ENCODE measurements at regions not wholly inside any gene's neighbourhood (a gene's known extent, or its start where the extent isn't known, plus 50 kb on each side); places are given as distances from the start of the nearest gene placed in this dataset.
"Not testable (repeated sequence)": the region's sequence is repeated elsewhere in the genome, so short reads cannot be mapped to it uniquely, and the experiment has no call there.

GRCh38 chr13:67474115-67474514, 244.0 kb upstream of the PCDH9 start:
- no peak overlapping the region for H3K4me3 ChIP-seq (ENCODE audit: low read length)
- no peaks in the 10 kb centered on the region for H3K36me3 ChIP-seq (ENCODE audit: control insufficient read depth, insufficient read depth, low read length, severe bottlenecking)
- no peaks in the 10 kb centered on the region for H3K9me3 ChIP-seq (ENCODE audit: control insufficient read depth, low read length)
- no peaks in the 10 kb centered on the region for H3K4me1 ChIP-seq (ENCODE audit: control insufficient read depth, insufficient read depth, low read length)
- no peak overlapping the region for H3K9ac ChIP-seq (ENCODE audit: low read length)
- no peaks in the 10 kb centered on the region for H3K27me3 ChIP-seq (replicated peaks; ENCODE audit: control insufficient read depth, insufficient read depth, low read length)
- DNase-seq (ENCODE audit: low read depth), result no peak

DNA sequence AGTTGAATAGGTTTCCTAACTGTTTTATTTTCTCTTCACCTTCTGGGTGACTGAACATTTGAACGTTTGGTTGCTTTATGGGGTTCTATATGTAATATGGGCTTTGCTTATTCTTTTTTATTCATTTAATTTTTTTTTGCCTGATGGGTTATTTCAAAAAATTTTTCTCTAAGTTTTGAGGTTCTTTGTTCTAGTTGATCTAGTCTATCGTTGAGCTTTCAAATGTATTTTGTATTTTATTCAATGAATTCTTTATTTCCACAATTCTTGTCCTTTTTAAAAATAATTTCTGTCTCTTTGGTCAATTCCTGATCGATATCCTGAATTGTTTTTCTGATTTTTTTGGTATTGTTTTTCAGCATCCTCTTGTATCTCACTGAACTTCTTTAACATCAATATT, 239.5 kb upstream of the PCDH9 start:
- no peaks in the 10 kb centered on the region for H3K9me3 ChIP-seq (ENCODE audit: control insufficient read depth, low read length)
- no peaks in the 10 kb centered on the region for H3K27me3 ChIP-seq (replicated peaks; ENCODE audit: control insufficient read depth, insufficient read depth, low read length)
- no peak overlapping the region for H3K9ac ChIP-seq (ENCODE audit: low read length)
- no peak for DNase-seq (ENCODE audit: low read depth)
- no peaks in the 10 kb centered on the region for H3K36me3 ChIP-seq (ENCODE audit: control insufficient read depth, insufficient read depth, low read length, severe bottlenecking)
- H3K4me1 ChIP-seq (ENCODE audit: control insufficient read depth, insufficient read depth, low read length), result peaks cover 3% of the 10 kb centered on the region
- no peak overlapping the region for H3K4me3 ChIP-seq (ENCODE audit: low read length)

- H3K36me3 ChIP-seq (ENCODE audit: control insufficient read depth, insufficient read depth, low read length, severe bottlenecking), result no peaks in the 10 kb centered on the region
- no peak overlapping the region for H3K9ac ChIP-seq (ENCODE audit: low read length)
- H3K4me3 ChIP-seq (ENCODE audit: low read length), result no peak overlapping the region
- no peaks in the 10 kb centered on the region for H3K27me3 ChIP-seq (replicated peaks; ENCODE audit: control insufficient read depth, insufficient read depth, low read length)
- H3K4me1 ChIP-seq (ENCODE audit: control insufficient read depth, insufficient read depth, low read length), result peaks cover 9% of the 10 kb centered on the region
- H3K9me3 ChIP-seq (ENCODE audit: control insufficient read depth, low read length), result no peaks in the 10 kb centered on the region
- DNase-seq (ENCODE audit: low read depth), result no peak
Measured at GRCh38 chr13:67466569-67466968, 236.4 kb upstream of the PCDH9 start.

DNA sequence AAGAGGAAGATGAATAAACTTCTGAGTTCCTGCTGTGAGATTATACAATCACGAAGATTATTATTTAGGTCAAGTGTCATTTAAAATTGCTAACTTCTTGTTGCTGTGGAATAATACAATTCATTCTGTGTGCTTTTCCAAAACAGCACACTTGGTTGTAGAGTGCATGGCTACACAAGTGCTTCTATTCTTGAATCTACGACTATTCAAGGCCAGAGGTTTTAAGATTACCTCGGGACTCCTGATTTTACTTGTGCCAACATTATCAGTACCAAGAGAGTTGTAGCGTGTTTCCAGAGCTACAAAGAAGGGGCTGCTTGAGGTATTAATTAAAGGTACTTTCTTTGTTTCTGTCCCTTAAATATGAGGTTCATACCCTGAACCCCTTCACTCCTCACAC, 234.0 kb upstream of the PCDH9 start:
- Histone ChIP-seq H3K36me3 (ENCODE audit: control insufficient read depth, insufficient read depth, low read length, severe bottlenecking) (no peaks in the 10 kb centered on the region), H3K4me3 (ENCODE audit: low read length) (no peak overlapping the region), H3K4me1 (ENCODE audit: control insufficient read depth, insufficient read depth, low read length) (peaks cover 9% of the 10 kb centered on the region), H3K9me3 (ENCODE audit: control insufficient read depth, low read length) (no peaks in the 10 kb centered on the region), H3K9ac (ENCODE audit: low read length) (no peak overlapping the region), H3K27me3 (replicated peaks; ENCODE audit: control insufficient read depth, insufficient read depth, low read length) (no peaks in the 10 kb centered on the region)
- DNase-seq (ENCODE audit: low read depth), result no peak

- Histone ChIP-seq H3K36me3 (ENCODE audit: control insufficient read depth, insufficient read depth, low read length, severe bottlenecking) (no peaks in the 10 kb centered on the region), H3K9ac (ENCODE audit: low read length) (no peak overlapping the region), H3K27me3 (replicated peaks; ENCODE audit: control insufficient read depth, insufficient read depth, low read length) (no peaks in the 10 kb centered on the region), H3K4me3 (ENCODE audit: low read length) (no peak overlapping the region), H3K9me3 (ENCODE audit: control insufficient read depth, low read length) (no peaks in the 10 kb centered on the region), H3K4me1 (ENCODE audit: control insufficient read depth, insufficient read depth, low read length) (peaks cover 9% of the 10 kb centered on the region)
- DNase-seq (ENCODE audit: low read depth), result no peak
Measured at GRCh38 chr13:67462098-67462497, 232.0 kb upstream of the PCDH9 start.

- not testable (repeated sequence) for H3K36me3 ChIP-seq (ENCODE audit: control insufficient read depth, insufficient read depth, low read length, severe bottlenecking); H3K9me3 ChIP-seq (ENCODE audit: control insufficient read depth, low read length); H3K4me3 ChIP-seq (ENCODE audit: low read length); H3K9ac ChIP-seq (ENCODE audit: low read length); H3K4me1 ChIP-seq (ENCODE audit: control insufficient read depth, insufficient read depth, low read length); H3K27me3 ChIP-seq (replicated peaks; ENCODE audit: control insufficient read depth, insufficient read depth, low read length); DNase-seq (ENCODE audit: low read depth)
Measured at GRCh38 chr13:67452526-67452925, 222.4 kb upstream of the PCDH9 start.

- Histone ChIP-seq H3K9ac (ENCODE audit: low read length) (no peak overlapping the region), H3K9me3 (ENCODE audit: control insufficient read depth, low read length) (no peaks in the 10 kb centered on the region), H3K27me3 (replicated peaks; ENCODE audit: control insufficient read depth, insufficient read depth, low read length) (no peaks in the 10 kb centered on the region), H3K36me3 (ENCODE audit: control insufficient read depth, insufficient read depth, low read length, severe bottlenecking) (no peaks in the 10 kb centered on the region), H3K4me3 (ENCODE audit: low read length) (no peak overlapping the region), H3K4me1 (ENCODE audit: control insufficient read depth, insufficient read depth, low read length) (peaks cover 2% of the 10 kb centered on the region)
- DNase-seq (ENCODE audit: low read depth), result no peak
Measured at GRCh38 chr13:67445436-67445835, 215.3 kb upstream of the PCDH9 start.

DNA sequence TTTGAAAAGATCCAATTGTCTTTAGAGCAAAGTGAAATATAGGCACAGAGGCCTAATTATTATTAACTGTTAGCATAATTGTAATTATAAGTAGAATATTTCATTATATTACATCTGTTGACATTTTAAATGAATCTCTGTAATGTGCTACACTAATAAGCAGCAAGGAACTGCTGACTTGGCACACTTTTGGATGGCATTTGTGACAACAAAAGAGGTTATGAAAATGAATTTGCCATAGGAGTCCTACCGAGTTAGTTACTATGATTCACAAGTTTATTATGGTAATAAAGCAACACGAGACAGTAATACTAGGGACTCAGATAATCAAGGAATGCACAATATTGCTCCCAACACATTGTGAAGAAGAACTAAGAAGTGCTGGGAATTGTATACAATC, 213.8 kb upstream of the PCDH9 start:
- H3K9me3 ChIP-seq (ENCODE audit: control insufficient read depth, low read length), result no peaks in the 10 kb centered on the region
- no peaks in the 10 kb centered on the region for H3K27me3 ChIP-seq (replicated peaks; ENCODE audit: control insufficient read depth, insufficient read depth, low read length)
- H3K9ac ChIP-seq (ENCODE audit: low read length), result no peak overlapping the region
- no peaks in the 10 kb centered on the region for H3K36me3 ChIP-seq (ENCODE audit: control insufficient read depth, insufficient read depth, low read length, severe bottlenecking)
- DNase-seq (ENCODE audit: low read depth), result no peak
- no peak overlapping the region for H3K4me3 ChIP-seq (ENCODE audit: low read length)
- peaks cover 8% of the 10 kb centered on the region for H3K4me1 ChIP-seq (ENCODE audit: control insufficient read depth, insufficient read depth, low read length)

- Histone ChIP-seq H3K4me3 (ENCODE audit: low read length) (no peak overlapping the region), H3K36me3 (ENCODE audit: control insufficient read depth, insufficient read depth, low read length, severe bottlenecking) (no peaks in the 10 kb centered on the region), H3K9ac (ENCODE audit: low read length) (no peak overlapping the region), H3K27me3 (replicated peaks; ENCODE audit: control insufficient read depth, insufficient read depth, low read length) (no peaks in the 10 kb centered on the region), H3K9me3 (ENCODE audit: control insufficient read depth, low read length) (no peaks in the 10 kb centered on the region), H3K4me1 (ENCODE audit: control insufficient read depth, insufficient read depth, low read length) (peaks cover 8% of the 10 kb centered on the region)
- no peak for DNase-seq (ENCODE audit: low read depth)
Measured at GRCh38 chr13:67440236-67440975, 210.3 kb upstream of the PCDH9 start.

- H3K9ac ChIP-seq (ENCODE audit: low read length), result no peak overlapping the region
- H3K27me3 ChIP-seq (replicated peaks; ENCODE audit: control insufficient read depth, insufficient read depth, low read length), result no peaks in the 10 kb centered on the region
- H3K4me3 ChIP-seq (ENCODE audit: low read length), result no peak overlapping the region
- H3K9me3 ChIP-seq (ENCODE audit: control insufficient read depth, low read length), result no peaks in the 10 kb centered on the region
- peaks cover 8% of the 10 kb centered on the region for H3K4me1 ChIP-seq (ENCODE audit: control insufficient read depth, insufficient read depth, low read length)
- DNase-seq (ENCODE audit: low read depth), result no peak
- no peaks in the 10 kb centered on the region for H3K36me3 ChIP-seq (ENCODE audit: control insufficient read depth, insufficient read depth, low read length, severe bottlenecking)
Measured at GRCh38 chr13:67439365-67439764, 209.2 kb upstream of the PCDH9 start.

DNA sequence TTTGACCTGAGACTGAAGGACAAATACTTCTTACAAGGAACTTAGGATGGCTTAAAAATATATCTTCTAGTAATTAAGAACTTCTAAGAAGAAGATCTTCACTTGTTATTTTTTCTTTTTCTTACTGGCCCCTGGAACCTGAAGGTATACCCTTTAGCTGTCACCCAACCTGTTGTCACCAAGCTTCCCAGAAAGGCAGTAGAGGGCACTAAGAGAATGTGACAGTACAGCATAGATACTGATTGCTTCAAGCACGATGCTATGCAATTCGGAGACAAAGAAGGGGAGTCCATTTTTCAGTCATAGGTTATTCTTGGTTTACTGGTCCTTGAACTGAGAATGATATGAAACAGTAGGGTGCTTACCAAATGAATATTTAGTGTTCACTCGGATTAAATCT, 208.3 kb upstream of the PCDH9 start:
- no peaks in the 10 kb centered on the region for H3K36me3 ChIP-seq (ENCODE audit: control insufficient read depth, insufficient read depth, low read length, severe bottlenecking)
- H3K9ac ChIP-seq (ENCODE audit: low read length), result no peak overlapping the region
- no peak for DNase-seq (ENCODE audit: low read depth)
- peaks cover 8% of the 10 kb centered on the region for H3K4me1 ChIP-seq (ENCODE audit: control insufficient read depth, insufficient read depth, low read length)
- H3K9me3 ChIP-seq (ENCODE audit: control insufficient read depth, low read length), result no peaks in the 10 kb centered on the region
- no peak overlapping the region for H3K4me3 ChIP-seq (ENCODE audit: low read length)
- no peaks in the 10 kb centered on the region for H3K27me3 ChIP-seq (replicated peaks; ENCODE audit: control insufficient read depth, insufficient read depth, low read length)

DNA sequence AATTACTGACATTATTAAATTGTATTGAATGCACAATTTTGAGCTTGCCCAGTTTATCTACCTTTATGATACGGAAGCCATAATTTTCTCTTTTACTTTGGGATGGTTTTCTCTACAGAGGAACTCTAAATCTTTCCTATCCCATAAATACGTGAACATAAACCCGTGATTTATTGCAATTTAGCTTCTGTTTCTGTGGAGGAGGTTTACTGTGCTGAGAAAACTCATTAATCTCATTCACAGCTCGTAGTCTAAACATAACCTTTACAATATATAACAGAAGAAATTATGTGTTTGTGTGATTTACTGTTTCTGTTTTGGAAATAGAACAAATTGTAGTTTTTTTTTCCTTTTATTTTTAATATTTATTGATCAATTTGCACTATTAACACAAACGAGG, 207.1 kb upstream of the PCDH9 start:
- Histone ChIP-seq H3K27me3 (replicated peaks; ENCODE audit: control insufficient read depth, insufficient read depth, low read length) (no peaks in the 10 kb centered on the region), H3K4me3 (ENCODE audit: low read length) (no peak overlapping the region), H3K4me1 (ENCODE audit: control insufficient read depth, insufficient read depth, low read length) (peaks cover 8% of the 10 kb centered on the region), H3K36me3 (ENCODE audit: control insufficient read depth, insufficient read depth, low read length, severe bottlenecking) (no peaks in the 10 kb centered on the region), H3K9me3 (ENCODE audit: control insufficient read depth, low read length) (no peaks in the 10 kb centered on the region), H3K9ac (ENCODE audit: low read length) (no peak overlapping the region)
- no peak for DNase-seq (ENCODE audit: low read depth)
